HL-60 (cell line): ENCODE measurements at regions not wholly inside any gene's neighbourhood (a gene's known extent, or its start where the extent isn't known, plus 50 kb on each side); places are given as distances from the start of the nearest gene placed in this dataset.

Experiments used
- DNase-seq, 2 experiments: peaks; one replicate each; pipeline ENCODE4 v3.0.0-alpha.2; 2010 to 2020; ENCODE audit warnings: low read depth in 1 of 2, low spot score in 1 of 2
- H3K27ac ChIP-seq: fragments of 250-450 bp; sonication (Bioruptor Pico); replicated peaks from 2 replicates; pipeline ENCODE4 v1.5.1; 2020; ENCODE audit warnings: mild to moderate bottlenecking, moderate library complexity
- H3K27me3 ChIP-seq: fragments of 250-450 bp; sonication (Bioruptor Pico); 2 replicates; pipeline ENCODE4 v1.5.1; 2021; ENCODE audit warnings: mild to moderate bottlenecking, moderate library complexity; ENCODE audit not compliant: insufficient read depth, poor library complexity, severe bottlenecking
- H3K4me3 ChIP-seq: replicated peaks from 2 replicates; pipeline ENCODE4 v1.5.1; 2011; ENCODE audit warnings: mild to moderate bottlenecking, control low read depth, low read length; ENCODE audit not compliant: insufficient read depth
- CTCF ChIP-seq: IDR thresholded peaks from one replicate; pipeline ENCODE4 v1.5.1; 2011; ENCODE audit warnings: low read length, control low read depth, inconsistent platforms; ENCODE audit not compliant: insufficient read depth
- GABPA ChIP-seq: IDR thresholded peaks from 2 replicates; pipeline ENCODE4 v1.6.1; 2012; ENCODE audit warnings: low read depth
- POLR2AphosphoS5 ChIP-seq: IDR thresholded peaks from 2 replicates; pipeline ENCODE4 v1.6.1; 2012; ENCODE audit warnings: low read depth
- REST ChIP-seq: IDR thresholded peaks from 2 replicates; pipeline ENCODE4 v1.6.1; 2012; ENCODE audit warnings: low read depth; ENCODE audit not compliant: insufficient replicate concordance
- SPI1 ChIP-seq: IDR thresholded peaks from 2 replicates; pipeline ENCODE4 v1.6.1; 2012; ENCODE audit warnings: low read depth, mild to moderate bottlenecking, borderline replicate concordance

GRCh38 chr11:134665188-134665535, 253.1 kb upstream of the B3GAT1 start:
- Histone ChIP-seq H3K27me3 (no peaks in the 10 kb centered on the region), H3K4me3 (no peak overlapping the region), H3K27ac (no peak overlapping the region)
- no peak for TF ChIP-seq GABPA
- TF ChIP-seq REST: no peak
- no peak for TF ChIP-seq CTCF
- TF ChIP-seq POLR2AphosphoS5: no peak
- no peak for TF ChIP-seq SPI1
- no peak for DNase-seq

GRCh38 chr11:134664447-134665187, 252.6 kb upstream of the B3GAT1 start:
- no peak for TF ChIP-seq REST
- TF ChIP-seq SPI1: no peak
- TF ChIP-seq CTCF: no peak
- no peak for TF ChIP-seq POLR2AphosphoS5
- TF ChIP-seq GABPA: no peak

GRCh38 chr11:134663506-134664313, 251.7 kb upstream of the B3GAT1 start:
- TF ChIP-seq REST: no peak
- TF ChIP-seq CTCF: no peak
- no peak for TF ChIP-seq GABPA
- TF ChIP-seq POLR2AphosphoS5: no peak
- no peak for TF ChIP-seq SPI1
- DNase-seq: no peak
- Histone ChIP-seq H3K27ac (no peak overlapping the region), H3K27me3 (no peaks in the 10 kb centered on the region), H3K4me3 (no peak overlapping the region)

More at GRCh38 chr11:134664447-134665187, 252.6 kb upstream of the B3GAT1 start:
- H3K27me3 ChIP-seq: no peaks in the 10 kb centered on the region
- no peak overlapping the region for H3K27ac ChIP-seq
- no peak for DNase-seq
- H3K4me3 ChIP-seq: no peak overlapping the region
